22Rv1 (cell line): ENCODE measurements at regions not wholly inside any gene's neighbourhood (a gene's known extent, or its start where the extent isn't known, plus 50 kb on each side); places are given as distances from the start of the nearest gene placed in this dataset.

Experiments
- CTCF ChIP-seq: fragments of 450-650 bp; IDR thresholded peaks from 2 replicates; pipeline ENCODE4 v1.5.1; 2017; ENCODE audit warnings: mild to moderate bottlenecking
- ZFX ChIP-seq: fragments of 450-650 bp; IDR thresholded peaks from 2 replicates; pipeline ENCODE4 v1.6.1; 2017; ENCODE audit warnings: antibody characterized with exemption, borderline replicate concordance

- TF ChIP-seq CTCF (no peak), ZFX (no peak)
Measured at GRCh38 chr7:41907444-41907843, 204.6 kb upstream of the INHBA start.
